HFFc6 (cell line): ENCODE measurements at regions not wholly inside any gene's neighbourhood (a gene's known extent, or its start where the extent isn't known, plus 50 kb on each side); places are given as distances from the start of the nearest gene placed in this dataset.
A peak's percentile ranks its signal among the peaks of the same experiment; 100 is the strongest.

Source experiments
- DNase-seq: peaks from one replicate; pipeline ENCODE4 v3.0.0-alpha.2; 2018
- H3K27ac Mint-ChIP-seq: 2 replicates; pipeline ENCODE4 v1.8.0; 2020; ENCODE audit warnings: mild to moderate bottlenecking, mixed read lengths
- H3K27me3 Mint-ChIP-seq: 2 replicates; pipeline ENCODE4 v1.8.0; 2021; ENCODE audit warnings: mild to moderate bottlenecking, moderate library complexity, mixed read lengths; ENCODE audit not compliant: insufficient read depth
- H3K36me3 Mint-ChIP-seq: 2 replicates; pipeline ENCODE4 v1.8.0; 2021; ENCODE audit warnings: low read depth, mixed read lengths
- H3K4me1 Mint-ChIP-seq: 2 replicates; pipeline ENCODE4 v1.8.0; 2020; ENCODE audit warnings: low read depth, mixed read lengths
- H3K4me3 Mint-ChIP-seq: 2 replicates; pipeline ENCODE4 v1.8.0; 2020; ENCODE audit warnings: mild to moderate bottlenecking, moderate library complexity, mixed read lengths
- H3K9me3 Mint-ChIP-seq: 2 replicates; pipeline ENCODE4 v1.8.0; 2020; ENCODE audit warnings: mild to moderate bottlenecking, mixed read lengths
- TF ChIP-seq, protein P1 (sequence below): fragments of 200-600 bp; sonication (generic); IDR thresholded peaks from 2 replicates; pipeline ENCODE4 v1.5.0; 2021; ENCODE audit warnings: antibody characterized with exemption, mild to moderate bottlenecking

DNA sequence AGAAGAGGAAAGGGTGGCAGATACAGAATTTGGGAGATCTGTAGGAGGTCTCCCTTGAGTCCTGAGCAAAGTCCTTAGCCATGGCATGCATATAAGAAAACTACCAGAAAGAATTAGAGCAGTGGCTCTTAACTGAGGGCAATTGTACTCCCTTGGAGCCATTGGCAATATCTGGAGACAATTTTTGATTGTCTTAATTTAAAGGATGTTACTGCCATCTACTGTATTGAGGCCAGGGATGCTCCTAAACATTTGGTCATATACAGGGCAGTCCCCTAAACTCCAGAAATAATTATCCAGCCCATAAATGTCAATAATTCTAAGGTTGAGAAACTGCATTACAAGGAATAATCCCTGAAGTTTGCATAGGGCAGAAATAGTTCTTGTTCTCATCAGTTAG is 136.4 kb upstream of the ODAD2 start:
- peak; percentile 55 for DNase-seq
- peaks cover 84% of the 10 kb centered on the region for H3K4me1 Mint-ChIP-seq
- H3K27me3 Mint-ChIP-seq, result no peaks in the 10 kb centered on the region
- H3K9me3 Mint-ChIP-seq, result peaks cover 37% of the 10 kb centered on the region
- H3K27ac Mint-ChIP-seq, result peak overlapping the region; percentile 53; the same call in 1 of the 2 replicates
- H3K4me3 Mint-ChIP-seq, result no peak overlapping the region
- H3K36me3 Mint-ChIP-seq, result peaks cover 39% of the 10 kb centered on the region
- TF ChIP-seq, protein P1, sequence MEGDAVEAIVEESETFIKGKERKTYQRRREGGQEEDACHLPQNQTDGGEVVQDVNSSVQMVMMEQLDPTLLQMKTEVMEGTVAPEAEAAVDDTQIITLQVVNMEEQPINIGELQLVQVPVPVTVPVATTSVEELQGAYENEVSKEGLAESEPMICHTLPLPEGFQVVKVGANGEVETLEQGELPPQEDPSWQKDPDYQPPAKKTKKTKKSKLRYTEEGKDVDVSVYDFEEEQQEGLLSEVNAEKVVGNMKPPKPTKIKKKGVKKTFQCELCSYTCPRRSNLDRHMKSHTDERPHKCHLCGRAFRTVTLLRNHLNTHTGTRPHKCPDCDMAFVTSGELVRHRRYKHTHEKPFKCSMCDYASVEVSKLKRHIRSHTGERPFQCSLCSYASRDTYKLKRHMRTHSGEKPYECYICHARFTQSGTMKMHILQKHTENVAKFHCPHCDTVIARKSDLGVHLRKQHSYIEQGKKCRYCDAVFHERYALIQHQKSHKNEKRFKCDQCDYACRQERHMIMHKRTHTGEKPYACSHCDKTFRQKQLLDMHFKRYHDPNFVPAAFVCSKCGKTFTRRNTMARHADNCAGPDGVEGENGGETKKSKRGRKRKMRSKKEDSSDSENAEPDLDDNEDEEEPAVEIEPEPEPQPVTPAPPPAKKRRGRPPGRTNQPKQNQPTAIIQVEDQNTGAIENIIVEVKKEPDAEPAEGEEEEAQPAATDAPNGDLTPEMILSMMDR, result peak; percentile 62

DNA sequence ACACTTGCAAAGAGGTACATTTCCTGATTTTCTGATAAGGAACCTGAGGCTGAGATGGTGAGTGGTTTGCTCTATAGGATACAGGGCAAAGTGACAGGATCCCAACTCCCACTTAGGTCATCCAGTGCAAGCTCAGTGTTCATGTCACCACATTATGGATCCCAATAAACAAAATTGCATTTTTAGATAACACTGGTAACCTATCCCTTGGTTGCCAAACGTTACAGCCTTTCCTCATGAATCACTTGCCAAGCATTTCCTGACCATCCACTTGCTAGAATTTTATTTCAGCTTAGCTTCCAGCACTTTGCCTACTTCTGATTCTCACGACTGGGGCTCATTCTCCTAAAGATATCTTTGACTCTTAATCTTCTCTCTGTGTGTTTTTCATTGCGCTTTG is 131.4 kb upstream of the ODAD2 start:
- Mint-ChIP-seq H3K36me3 (peaks cover 46% of the 10 kb centered on the region), H3K9me3 (peaks cover 20% of the 10 kb centered on the region), H3K27me3 (no peaks in the 10 kb centered on the region), H3K4me3 (peak overlapping the region; percentile 45; the same call in 1 of the 2 replicates), H3K4me1 (peaks cover 85% of the 10 kb centered on the region), H3K27ac (peak overlapping the region; percentile 68)
- TF ChIP-seq, protein P1, result no peak
- DNase-seq, result peak; percentile 75

DNA sequence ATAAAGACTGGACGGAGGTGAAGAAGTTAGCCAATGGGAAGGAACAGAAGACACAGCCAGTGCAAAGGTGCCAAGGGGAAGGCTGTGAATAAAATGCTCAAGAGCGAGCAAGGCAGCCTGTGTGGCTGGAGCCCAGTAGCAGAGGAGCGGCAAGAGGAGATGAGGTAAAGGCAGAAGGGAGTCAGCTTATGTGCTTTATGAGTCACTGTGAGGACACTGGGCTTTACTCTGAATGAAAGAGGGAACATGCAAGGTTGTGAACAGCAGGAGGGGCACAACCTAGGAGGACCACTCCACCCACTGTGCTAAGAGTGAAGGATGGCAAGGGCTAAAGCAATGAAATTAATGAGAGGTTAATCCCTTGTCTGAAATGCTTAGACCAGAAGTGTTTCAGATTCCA is 129.0 kb upstream of the ODAD2 start:
- TF ChIP-seq, protein P1, result no peak

DNA sequence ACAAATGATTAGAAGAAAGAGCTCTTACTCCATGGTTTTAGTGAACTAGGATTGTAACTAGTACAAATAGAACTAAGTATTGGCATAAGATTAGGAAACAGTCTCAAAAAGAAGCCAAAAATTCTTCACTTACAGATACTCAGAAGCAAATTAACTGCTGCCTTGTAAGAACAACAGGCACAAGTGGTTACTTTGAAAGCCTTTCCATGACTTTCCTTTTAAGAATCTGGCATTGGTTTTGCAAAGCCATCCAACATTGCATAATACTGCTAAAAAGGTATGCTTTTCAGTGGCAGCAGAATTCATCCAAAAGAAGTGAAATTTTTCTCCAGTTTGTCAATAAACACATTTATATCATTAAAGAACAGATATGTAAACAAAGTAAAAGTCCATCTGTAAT is 126.8 kb upstream of the ODAD2 start:
- Mint-ChIP-seq H3K36me3 (peaks cover 31% of the 10 kb centered on the region), H3K27ac (peak overlapping the region; percentile 37), H3K27me3 (no peaks in the 10 kb centered on the region), H3K4me3 (no peak overlapping the region), H3K4me1 (peaks cover 81% of the 10 kb centered on the region), H3K9me3 (peaks cover 6% of the 10 kb centered on the region)
- DNase-seq, result peak; percentile 75
- TF ChIP-seq, protein P1, result no peak

More for the DNA sequence above, 129.0 kb upstream of the ODAD2 start:
- H3K36me3 Mint-ChIP-seq, result peaks cover 39% of the 10 kb centered on the region
- no peak for DNase-seq
- H3K4me1 Mint-ChIP-seq, result peaks cover 88% of the 10 kb centered on the region
- no peak overlapping the region; the same call in 1 of the 2 replicates for H3K27ac Mint-ChIP-seq
- no peak overlapping the region for H3K4me3 Mint-ChIP-seq
- H3K27me3 Mint-ChIP-seq, result no peaks in the 10 kb centered on the region
- peaks cover 6% of the 10 kb centered on the region for H3K9me3 Mint-ChIP-seq

DNA sequence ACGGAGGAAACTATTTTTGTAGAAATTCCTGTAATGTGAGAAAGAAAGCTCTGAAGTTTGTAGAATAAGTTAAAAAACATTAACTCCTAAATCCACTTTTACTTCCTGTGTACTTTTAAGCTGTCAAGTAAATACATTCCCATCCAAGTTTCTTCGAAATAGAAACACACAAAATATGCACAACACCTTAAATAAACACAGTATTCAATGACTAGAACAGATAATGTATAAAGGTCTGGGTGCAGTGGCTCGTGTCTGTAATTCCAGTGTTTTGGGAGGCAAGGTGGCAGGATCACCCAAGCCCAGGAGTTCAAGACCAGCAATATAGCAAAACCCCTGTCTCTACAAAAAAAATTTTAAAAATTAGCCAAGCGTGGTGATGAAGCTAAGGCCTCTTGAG is 121.9 kb upstream of the ODAD2 start:
- TF ChIP-seq, protein P1, result no peak
- Mint-ChIP-seq H3K4me3 (no peak overlapping the region), H3K27me3 (no peaks in the 10 kb centered on the region), H3K36me3 (peaks cover 5% of the 10 kb centered on the region), H3K4me1 (peaks cover 57% of the 10 kb centered on the region), H3K9me3 (no peaks in the 10 kb centered on the region), H3K27ac (no peak overlapping the region)
- DNase-seq, result no peak
